HG03457 (cell line): ENCODE measurements at regions not wholly inside any gene's neighbourhood (a gene's known extent, or its start where the extent isn't known, plus 50 kb on each side); places are given as distances from the start of the nearest gene placed in this dataset.

ENCODE experiments used
- ATAC-seq: cut with Tn5 transposase; IDR thresholded peaks from one replicate; pipeline ENCODE4 v1.9.1; 2021; ENCODE audit warnings: moderate number of reproducible peaks; ENCODE audit not compliant: unreplicated experiment

DNA sequence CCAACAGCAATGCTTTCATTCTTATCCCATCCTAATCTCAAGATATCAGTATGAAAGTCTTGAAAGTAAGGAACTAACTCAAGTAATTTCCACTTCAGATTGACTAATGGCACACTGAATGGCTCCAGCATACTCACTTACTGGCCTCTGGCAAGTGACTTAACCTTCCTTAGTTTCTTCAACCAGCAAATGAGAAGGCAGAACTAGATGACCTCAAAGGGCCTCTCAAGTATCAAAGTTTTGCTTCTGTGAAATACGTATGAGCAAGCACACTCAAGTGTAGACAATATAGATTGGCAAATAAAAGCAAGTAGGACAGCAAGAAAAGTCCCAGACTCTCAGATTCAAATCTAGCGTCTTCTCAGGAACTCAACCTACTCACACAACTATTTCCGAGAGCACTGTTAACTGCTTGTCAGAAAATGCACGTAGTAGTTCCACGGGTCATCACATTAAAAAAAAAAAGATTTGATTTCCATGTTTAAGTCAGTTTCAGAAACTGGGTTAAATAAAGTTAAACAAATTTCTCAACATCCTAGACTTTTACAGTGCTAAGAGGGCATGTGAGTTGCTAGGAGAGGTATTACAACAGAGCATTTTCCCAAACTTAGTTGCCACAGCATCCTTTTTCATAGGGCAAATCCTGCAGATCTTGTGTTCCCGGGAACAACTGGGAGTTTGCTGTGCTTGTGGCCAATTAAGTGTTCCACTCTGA, 276.9 kb upstream of the KLF14 start:
- ATAC-seq, result no peak

DNA sequence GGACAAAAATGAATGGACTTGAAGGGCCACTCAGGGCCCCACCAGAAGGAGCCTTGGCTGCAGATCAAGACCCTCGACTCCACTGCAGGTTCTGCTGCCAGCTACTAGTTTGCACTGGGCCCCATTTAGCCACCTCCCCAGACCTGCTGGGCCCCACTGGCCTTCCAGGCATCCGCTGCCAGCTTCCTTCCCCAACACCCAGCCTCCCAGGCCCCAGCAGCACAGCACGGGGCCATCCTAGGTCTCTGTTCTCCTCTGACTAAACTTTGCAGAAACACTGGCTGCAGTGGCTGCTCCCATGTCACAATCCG, 277.4 kb upstream of the KLF14 start:
- no peak for ATAC-seq

DNA sequence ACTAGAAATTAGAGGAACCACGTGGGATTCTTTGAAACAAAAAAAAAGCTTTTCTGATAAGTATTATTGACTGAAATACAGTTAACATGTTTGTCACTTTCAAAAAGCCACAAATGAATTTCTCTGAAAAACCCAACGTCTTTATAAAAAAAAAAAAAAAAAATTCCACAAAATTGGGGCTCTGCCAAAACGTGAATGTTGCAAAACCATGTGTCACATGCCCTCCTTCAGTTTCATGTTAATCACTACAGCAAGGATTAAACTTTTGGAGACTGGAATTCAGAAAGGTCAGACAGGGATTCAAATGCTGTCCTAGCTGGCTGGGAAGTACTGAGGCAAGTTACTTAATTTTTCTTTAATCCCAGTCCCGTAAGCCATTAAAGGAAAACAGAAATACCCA, 278.0 kb upstream of the KLF14 start:
- ATAC-seq, result no peak

GRCh38 chr7:131012477-131013031, 278.5 kb upstream of the KLF14 start:
- ATAC-seq, result no peak

GRCh38 chr7:131013716-131014115, 279.7 kb upstream of the KLF14 start:
- ATAC-seq, result no peak

DNA sequence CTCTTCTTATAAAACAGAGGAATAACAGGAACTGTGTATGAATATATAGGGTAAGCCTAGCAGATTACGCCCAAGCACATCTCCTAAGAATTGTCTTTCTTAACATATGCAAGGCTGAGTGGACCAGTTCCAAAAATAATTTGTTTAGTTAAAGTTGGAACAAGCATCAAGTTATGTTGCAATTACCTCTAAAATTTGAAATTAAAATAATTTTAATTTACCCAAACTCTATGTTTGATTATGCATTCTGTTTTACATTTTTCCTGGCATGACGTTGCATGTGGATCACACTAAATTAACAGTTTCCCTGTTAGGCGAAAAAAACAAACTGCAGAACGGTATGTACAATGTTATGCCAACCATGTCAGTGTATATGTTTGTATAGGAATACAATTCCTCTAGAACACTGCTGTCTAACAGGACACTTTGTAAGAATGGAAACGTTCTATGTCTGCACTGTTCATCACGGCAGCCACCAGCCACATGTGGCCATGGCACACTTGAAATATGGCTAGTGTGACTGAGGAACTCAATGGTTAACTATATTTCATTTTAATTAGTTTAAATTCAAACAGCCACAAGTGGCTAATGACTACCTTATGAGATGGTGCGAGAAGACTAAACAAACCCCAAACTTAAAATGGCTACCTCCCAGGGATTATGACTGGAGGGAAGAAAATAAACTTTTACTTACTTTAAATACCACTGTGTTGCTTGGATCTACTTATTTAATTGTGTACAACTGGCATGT, 281.1 kb upstream of the KLF14 start:
- no peak for ATAC-seq

DNA sequence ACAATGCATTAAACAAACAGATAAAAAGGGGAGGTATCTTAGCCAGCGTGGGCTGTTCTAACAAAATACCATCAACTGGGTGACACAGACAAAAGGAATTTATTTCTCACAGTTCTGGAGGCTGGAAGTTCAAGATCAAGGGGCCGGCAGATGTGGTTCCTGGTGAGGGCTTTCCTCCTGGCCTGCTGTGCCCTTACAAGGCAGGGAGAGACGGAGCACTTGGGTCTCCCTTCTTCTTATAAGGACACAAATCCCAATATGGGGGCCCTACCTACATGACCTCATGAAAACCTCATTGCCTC, 281.6 kb upstream of the KLF14 start:
- ATAC-seq, result no peak

DNA sequence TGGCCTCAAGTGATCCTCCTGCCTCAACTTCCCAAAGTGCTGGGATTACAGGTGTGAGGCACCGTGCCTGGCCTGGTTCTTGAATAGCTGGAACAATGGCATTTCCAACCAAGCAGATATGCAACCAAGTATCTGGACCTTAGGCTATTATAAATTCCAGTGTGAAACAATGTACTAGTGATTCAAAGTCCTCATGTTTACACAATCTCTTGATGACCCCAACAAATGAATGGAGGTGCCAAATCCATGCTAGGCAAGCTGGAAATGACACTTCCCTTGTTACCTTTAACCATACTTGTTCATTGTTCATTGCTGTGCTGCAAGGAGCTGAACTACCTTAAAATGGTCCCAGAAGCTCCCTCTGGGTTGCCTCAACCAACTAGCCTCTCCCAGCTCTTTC, 282.2 kb upstream of the KLF14 start:
- no peak for ATAC-seq

DNA sequence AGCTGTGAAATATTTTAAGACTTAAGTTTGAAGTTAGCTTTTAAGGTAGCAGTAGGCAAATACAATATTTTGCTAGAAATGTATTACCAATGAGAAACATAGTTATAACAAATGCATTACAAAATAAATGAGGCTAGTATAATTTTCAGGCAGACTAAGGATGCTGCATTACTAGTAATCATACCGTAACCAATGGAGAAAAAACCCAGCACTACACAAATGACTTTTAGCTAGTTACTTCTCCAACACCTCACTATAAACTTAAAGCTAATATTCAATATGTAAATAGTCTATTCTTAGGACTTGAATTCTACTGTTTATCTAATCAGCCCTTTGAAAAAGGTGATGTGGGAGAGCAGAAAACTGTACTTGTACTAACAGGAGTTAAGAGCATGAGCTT, 285.3 kb upstream of the KLF14 start:
- ATAC-seq, result no peak

DNA sequence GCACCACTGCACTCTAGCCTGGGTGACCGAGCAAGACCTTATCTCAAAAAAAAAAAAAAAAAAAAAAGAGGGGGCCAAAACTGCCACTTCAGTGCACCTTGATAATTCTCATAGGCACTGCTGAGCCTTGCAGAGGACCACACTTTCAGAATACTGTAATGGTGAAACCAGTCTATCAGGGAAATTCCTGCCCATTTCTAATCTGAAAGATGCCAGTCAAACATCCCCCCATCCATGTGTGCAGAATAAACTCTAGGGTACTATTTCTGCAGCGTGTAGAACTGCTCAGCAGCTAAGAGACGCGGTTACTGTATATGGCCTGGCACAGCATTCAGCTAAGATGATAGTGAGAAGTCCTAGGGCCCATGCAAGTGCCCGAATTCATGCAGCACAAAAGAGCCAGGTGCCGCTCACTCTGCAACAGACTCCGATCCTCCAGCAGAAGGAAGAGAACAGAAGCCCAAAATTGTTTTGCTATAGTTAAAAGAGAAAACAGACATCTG, 286.8 kb upstream of the KLF14 start:
- no peak for ATAC-seq

GRCh38 chr7:131021460-131021859, 287.5 kb upstream of the KLF14 start:
- ATAC-seq, result no peak

GRCh38 chr7:131021902-131022301, 287.9 kb upstream of the KLF14 start:
- ATAC-seq, result no peak

DNA sequence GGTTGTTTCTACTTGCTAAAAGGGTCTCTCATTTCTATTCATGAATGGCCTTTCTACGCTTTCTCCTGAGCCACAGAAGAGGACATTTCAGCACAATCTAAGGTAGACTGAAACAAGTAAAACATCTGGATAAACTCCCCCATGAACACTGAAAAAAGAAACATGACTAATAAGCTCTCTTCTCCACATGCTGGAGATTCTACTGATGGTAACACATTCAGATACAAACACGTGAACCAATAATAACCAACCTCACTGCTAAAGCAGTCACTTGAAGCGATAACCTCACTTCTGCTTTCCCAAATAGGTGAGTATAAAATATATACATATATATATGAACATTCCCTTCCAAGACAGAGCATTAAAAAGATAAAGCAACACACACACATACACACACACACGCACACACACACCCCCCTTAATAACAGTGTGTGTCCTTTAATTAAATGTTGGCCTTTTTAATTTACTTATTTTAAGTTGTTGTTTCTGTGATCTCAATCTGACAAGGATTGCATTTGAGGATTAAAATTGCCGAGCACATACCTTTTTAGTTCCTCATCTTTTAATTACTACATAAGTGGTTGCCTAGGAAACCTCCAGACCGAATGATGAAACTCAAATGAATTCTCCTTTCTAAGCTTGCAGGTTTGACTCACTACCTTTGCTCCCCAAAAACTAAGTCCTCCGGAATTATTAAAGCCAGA, 292.4 kb upstream of the KLF14 start:
- no peak for ATAC-seq

GRCh38 chr7:131027287-131027773, 293.3 kb upstream of the KLF14 start:
- no peak for ATAC-seq

DNA sequence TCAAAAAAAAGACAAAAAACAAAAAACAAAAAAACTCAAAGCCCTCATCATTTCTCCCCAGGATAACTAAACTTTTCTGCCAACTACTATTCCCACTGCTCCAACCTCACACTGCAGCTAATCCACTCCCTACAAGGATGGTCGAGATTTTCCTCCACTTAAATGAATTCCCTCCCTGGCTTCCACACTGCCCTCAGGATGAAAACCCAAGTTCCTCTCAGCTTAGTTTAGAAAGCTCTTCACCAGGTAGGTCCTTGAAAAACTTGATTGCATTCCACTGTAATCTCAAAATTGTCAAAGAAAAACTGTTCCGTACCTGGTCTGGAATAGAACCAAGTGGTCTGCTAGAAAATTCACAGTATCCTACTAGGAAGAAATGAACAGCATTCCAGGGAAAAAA, 294.3 kb upstream of the KLF14 start:
- ATAC-seq, result no peak

GRCh38 chr7:131029002-131029401, 295.0 kb upstream of the KLF14 start:
- no peak for ATAC-seq

DNA sequence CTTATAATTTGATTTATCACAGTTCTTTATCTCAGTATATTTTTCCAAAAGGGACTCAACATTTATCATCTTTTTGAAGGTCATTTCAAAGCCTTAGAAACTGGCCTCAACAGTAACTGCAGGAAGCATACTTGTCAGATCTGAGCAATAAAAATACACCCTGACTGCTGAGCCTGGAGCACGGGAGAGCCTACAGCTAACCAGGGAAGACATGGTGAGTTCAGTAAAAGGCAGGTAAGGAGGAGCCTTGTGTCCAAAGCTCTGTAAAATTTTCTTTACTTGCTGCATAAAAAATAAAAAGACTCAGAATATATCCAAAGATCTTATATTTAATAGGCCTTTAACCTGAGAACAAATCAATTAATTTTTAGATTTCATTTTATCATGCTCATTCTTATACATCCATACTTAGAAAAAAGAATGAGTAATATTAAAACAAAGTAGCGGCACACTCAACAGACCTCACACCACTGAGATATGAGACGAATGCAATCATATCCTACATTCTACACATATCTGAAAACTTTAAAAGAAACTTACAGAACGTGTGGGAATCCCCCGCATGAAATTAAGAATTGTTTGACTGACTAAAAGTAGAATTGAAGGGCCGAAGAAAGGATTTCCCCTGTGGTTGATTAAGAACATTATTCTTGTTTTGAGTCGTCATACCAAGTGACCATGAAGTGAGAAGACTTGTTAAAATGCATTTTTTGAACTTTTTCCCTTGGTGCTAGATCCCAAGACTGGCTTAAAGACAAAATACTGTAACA, 296.4 kb upstream of the MKLN1 start:
- peak; percentile 64 for ATAC-seq

DNA sequence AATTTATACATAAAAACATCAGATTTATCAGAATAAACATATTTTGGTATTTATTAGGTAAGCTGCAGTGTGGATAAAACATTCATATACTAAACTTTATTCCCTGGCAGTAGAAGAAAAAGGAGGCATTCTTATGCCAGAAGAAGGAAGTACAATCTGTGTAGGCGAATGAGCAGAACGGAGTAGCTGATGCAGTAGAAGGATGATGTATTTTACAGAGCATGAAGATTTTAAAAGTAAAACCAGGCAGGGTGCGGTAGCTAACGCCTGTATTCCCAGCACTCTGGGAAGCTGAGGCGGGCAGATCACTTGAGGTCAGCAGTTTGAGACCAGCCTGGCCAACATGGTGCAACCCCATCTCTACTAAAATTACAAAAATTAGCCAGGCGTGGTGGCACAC, 294.9 kb upstream of the MKLN1 start:
- ATAC-seq, result no peak

DNA sequence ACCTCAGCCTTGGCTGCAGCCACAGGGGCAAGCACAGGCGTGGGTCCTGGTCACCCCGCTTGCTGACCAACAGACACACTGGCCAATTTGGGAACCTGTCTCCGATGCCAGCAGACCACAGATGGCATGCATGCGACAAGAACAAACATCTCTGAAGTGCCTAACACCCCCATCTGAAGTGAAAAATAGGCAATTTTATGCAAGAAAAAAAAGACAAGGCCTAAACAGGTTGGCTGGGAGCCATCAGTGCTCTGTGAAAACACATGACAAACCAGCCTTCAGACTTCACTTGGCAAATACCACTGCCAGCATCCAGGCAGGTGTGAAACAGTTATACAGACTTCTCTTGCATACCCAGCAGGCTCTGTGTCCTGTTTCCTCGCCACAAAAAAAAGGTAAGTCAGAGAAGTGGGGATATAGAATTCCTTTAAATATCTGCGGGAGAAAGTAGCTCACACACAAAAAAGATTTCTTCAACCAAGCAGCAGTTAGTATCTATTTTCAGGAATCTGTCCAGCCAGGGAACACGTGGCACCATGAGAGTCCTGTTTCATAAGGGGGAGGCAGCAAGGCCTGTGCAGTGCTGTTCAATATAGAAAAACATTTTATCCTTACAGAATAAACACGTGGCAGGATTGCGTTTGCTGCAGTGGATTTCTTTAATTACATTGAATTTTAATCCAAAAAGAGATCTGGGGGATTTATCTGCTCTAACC, 293.4 kb upstream of the MKLN1 start:
- no peak for ATAC-seq

- ATAC-seq, result no peak
Observed at GRCh38 chr7:131035088-131035770, 292.4 kb upstream of the MKLN1 start.
